ENCODE measurements at regions not wholly inside any gene's neighbourhood (a gene's known extent, or its start where the extent isn't known, plus 50 kb on each side); places are given as distances from the start of the nearest gene placed in this dataset.

- no peak for DNase-seq (ENCODE audit: low read depth)
Measured at GRCh38 chr11:95692526-95693260, 96.9 kb downstream of the FAM76B start.

DNA sequence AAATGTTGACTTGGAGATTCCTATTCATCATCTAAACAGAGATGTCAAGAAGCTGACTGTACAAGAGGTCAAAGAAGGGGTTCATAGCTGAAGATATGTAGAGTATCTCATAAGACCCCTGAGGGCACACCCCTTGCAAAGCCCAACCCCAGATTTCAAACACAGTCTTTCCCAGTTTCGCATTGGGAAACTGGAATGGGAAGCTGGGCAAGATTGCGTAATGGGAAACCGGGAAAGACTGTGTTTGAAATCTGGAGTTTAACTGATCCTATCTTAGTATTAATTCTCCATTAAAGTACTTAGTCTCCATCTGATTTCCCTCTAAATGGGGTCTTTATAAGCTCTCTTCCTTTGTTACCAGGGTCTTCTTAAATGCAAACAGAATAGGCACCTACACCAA lies 99.5 kb downstream of the FAM76B start:
- no peak for DNase-seq (ENCODE audit: low read depth)

DNA sequence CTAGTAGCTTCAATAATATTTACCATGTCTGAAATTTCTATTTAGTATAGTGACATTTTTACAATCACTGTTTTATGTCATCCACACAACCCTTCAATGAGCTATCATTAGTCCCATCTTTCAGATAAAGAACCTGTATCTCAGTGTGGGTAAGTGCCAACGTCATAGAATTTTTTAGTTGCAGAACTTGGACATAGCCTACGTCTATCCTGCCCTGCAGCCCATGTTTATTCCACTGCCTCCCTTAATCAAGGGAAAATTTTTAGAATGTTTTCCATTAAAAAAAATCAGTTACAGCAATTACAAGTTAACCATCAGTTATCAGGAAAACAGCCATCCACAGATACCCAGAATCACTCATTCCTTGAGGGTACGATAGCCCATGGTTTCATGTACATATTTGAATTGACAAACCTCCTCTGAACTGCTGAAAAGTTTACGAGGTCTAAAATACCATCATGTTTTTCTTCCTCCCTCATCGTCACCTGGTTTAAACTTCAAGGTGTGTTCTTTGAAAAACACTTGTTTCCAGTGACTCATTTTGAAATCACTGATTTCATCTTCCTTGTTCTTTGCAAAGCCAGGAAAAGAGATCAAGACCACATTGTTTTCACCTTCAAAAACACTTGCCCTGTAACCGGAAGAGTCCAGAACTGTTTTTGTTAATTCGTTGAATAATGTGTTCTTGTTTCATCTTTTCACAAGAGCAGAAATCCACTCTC lies 100.9 kb downstream of the FAM76B start:
- DNase-seq (ENCODE audit: low read depth): no peak

- DNase-seq (ENCODE audit: low read depth): no peak
Measured at GRCh38 chr11:95688015-95688414, 101.6 kb downstream of the FAM76B start.

GRCh38 chr11:95686265-95686664 lies 103.3 kb downstream of the FAM76B start:
- no peak for DNase-seq (ENCODE audit: low read depth)

GRCh38 chr11:95684701-95685100 lies 104.9 kb downstream of the FAM76B start:
- DNase-seq (ENCODE audit: low read depth): no peak

DNA sequence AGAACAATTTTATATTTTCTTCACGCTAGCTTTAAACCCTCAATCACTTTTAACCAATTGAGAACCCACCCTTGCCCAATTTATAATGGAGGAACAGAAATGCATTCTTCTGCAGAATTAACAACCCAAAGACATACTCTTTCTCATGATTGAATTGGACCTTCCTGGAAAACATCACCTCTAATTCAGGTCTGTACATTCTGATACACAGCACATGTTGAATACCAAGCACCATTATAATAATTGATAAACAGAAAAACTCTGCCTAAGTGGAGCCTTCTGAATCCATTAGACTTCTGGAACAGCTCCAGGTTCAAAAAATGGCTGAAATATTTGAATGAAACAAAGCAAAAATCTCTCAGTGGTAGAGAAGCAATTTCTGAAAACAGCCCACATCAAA lies 105.4 kb downstream of the FAM76B start:
- no peak for DNase-seq (ENCODE audit: low read depth)

GRCh38 chr11:95682552-95682951 lies 107.0 kb downstream of the FAM76B start:
- no peak for DNase-seq (ENCODE audit: low read depth)

DNA sequence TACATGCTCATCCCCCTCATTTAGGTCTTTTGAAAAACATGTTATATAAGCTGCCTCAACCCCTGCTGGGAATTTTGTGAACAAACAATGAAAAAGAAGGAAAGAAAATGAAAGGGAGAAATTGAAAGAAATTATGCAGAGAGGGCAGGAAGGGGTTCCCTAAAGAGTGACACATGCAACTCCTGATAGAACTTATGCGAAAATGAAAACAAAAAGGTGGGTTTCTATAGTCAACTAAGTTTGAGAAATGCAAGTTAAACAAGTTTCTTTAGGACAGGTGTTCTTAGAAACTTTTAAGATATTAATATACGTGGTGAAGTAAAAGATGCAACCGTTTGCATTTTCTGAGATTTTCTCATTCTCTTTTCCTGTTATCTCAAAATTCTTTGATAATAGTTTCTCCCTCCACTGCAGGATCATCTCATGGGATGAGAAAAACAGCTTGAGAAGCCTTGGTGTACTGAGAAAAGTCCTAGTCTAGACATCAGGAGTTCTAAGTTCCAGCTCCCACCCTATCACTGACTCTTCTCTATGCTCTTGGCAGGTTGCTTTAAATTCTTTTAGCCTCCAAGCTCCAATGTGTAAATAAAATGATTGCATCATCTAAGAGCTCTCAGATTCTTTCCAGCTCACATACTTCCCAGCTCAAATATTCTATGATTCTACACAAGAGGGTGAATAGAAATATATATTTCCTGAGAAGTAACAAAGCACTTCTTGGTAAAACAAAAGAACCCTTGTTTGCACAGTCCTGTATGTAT lies 109.2 kb downstream of the FAM76B start:
- no peak for DNase-seq (ENCODE audit: low read depth)

DNA sequence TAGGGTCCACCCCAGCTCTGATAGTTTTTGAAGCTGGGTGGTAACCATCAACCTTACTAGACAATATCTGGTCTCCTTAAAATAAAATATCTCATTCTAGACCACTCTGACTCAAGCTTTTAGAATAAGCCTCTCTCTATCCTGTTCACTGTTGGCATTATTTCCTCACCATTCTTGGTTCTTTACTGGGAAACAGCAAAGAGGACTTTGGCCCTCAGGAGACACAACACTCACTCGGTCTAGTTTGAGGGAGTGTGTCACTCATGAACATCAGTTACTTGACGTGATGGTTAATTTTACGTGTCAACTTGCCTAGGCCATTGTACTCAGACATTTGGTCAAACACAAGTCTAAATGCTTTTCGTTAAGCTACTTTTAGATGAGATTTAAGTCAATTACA lies 110.6 kb downstream of the FAM76B start:
- no peak for DNase-seq (ENCODE audit: low read depth)

GRCh38 chr11:95676308-95676707 lies 113.3 kb downstream of the FAM76B start:
- no peak for DNase-seq (ENCODE audit: low read depth)

- no peak for DNase-seq (ENCODE audit: low read depth)
Measured at GRCh38 chr11:95675585-95675984, 114.0 kb downstream of the FAM76B start.

DNA sequence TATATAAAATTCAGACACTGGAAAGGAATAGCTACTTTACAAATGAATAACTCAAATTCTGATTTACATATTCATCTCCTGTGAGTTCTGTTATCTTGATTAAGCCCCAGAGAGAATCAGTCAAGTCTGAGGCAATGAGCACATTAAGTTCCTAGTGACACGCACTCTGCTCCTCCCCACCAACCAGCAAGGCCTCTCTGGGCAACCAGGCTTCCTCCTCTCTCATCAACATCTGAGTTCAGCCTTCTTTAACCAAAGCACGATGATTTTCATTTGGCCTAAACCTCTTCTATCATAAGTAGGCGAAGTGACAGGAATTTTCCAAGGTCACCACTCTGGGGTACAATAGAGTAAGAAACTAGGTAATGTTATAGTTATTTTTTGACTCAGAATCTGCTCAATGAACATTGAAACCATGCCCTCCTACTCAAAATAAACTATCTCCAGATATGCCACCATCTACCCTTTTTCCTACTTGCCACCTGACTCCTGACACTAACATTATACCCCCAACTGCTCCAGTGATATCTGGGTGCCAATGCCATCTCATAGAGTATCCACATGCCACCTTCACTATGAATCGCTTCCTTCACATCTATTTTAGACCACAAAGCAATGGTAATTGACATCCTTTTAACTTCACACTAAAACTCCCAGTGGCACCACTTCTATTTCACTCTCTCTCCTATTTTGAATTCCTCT lies 114.8 kb downstream of the FAM76B start:
- DNase-seq (ENCODE audit: low read depth): no peak

GRCh38 chr11:95671768-95672167 lies 117.8 kb downstream of the FAM76B start:
- DNase-seq (ENCODE audit: low read depth): no peak

DNA sequence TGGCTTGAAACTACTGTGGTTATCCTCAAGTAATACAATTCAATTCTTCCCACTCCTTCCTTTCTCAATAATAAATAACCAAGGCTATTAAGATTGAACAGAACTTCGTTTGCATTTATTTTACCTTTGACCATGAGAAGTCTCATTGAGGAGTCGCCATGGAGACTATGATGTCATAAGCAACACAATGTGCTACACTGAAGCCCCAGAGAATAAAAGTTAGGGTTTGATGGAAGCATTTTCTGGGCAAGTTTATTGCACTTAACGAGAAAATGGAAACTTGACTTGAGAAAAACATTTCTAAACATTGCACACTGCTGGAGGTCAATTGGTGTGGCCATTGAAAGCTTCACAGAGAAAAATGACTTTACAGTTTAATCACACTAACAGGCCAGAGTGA lies 121.5 kb downstream of the FAM76B start:
- no peak for DNase-seq (ENCODE audit: low read depth)

DNA sequence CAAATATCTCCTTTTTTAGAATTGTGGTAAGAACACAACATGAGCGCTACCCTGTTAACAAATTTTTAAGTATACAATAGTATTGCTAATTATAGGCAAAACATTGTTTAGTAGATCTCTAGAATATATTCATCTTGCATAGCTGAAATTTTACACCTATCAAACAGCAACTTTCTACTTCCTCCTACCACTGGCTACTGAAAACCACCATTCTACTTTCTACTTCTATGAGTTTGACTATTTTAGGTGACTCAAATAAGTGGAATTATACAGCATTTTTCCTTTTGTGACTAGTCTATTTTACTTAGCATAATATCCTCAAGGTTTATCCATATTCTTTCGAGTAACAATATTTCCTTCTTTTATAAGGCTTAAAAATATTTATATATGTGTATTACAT lies 128.4 kb downstream of the FAM76B start:
- DNase-seq (ENCODE audit: low read depth): no peak

DNA sequence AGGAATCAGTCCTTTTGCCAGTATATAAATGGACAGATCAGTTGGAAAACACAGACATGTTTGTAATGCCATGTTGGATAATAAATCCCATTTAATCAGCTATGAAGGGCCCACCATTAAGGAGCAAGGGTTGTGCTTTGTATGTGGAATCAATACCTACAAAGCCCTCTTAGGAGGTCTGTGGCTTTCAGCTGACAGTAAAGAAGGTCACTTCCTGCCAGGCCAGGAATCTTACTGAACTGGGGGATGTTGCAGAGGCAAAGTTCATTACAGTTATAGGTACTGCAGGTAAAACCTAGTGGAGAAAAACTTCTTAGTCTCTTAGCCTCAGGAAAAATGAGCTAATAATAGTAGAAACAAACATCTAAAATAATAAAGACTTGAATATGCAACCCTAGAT lies 129.5 kb downstream of the FAM76B start:
- DNase-seq (ENCODE audit: low read depth): no peak

GRCh38 chr11:95659088-95659487 lies 130.5 kb downstream of the FAM76B start:
- DNase-seq (ENCODE audit: low read depth): peak; percentile 16

- no peak for DNase-seq (ENCODE audit: low read depth)
Measured at GRCh38 chr11:95655536-95655935, 134.0 kb downstream of the FAM76B start.

DNA sequence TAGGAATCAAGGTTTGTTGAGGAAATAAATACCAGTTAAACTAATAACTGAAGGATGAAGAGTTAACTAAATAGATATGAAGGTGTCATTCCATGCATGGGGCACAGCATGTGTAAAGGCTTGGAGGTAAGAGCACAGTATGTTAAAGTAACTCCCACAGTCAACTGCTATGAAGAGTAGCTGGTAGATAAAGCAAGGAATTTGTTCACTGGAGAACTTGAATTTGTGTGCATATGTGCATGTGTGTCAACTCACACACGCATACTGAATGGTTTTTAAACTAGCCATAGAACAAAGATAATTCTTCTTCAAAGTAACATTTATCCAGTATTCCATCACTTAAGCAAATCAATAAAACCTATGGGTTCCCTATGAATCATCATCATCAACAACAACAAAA lies 135.9 kb downstream of the FAM76B start:
- no peak for DNase-seq (ENCODE audit: low read depth)

GRCh38 chr11:95653099-95653498 lies 136.5 kb downstream of the FAM76B start:
- no peak for DNase-seq (ENCODE audit: low read depth)

DNA sequence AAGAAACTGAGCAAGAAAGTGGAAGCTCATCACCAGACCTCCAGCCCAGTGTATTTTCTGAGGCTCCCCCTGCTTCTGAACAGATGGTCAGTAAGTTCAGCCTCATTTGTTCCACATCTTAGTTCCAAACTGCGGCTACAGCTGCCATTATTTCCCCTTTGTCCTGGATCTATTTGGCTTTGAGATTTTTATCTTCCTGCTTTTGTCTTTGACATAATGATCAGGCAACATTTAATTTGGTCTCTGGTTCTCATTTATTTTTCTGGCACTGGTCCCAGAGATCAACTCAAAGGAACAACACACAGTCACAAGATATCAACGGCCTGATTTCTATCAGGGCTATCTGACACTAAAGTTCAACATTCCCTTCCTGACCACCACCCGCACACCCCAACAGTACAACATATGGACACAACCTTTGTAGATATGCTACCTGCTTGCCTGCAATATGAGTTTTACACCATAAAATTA lies 137.5 kb downstream of the FAM76B start:
- DNase-seq (ENCODE audit: low read depth): no peak

Measured in HS-5 (cell line).